Transverse colon (tissue), 4 donors: ENCODE measurements at regions not wholly inside any gene's neighbourhood (a gene's known extent, or its start where the extent isn't known, plus 50 kb on each side); places are given as distances from the start of the nearest gene placed in this dataset.

Experiments
- DNase-seq: peaks from one replicate; pipeline ENCODE4 v3.0.0-alpha.2; 2019
- H3K27ac ChIP-seq, 4 donors: fragments of 200-600 bp; sonication (generic); 2 replicates each; pipeline ENCODE4 v1.5.1; 2016 to 2018; ENCODE audit warnings: inconsistent platforms in 4 of 4
- H3K27me3 ChIP-seq: fragments of 200-600 bp; sonication (generic); 2 replicates; pipeline ENCODE4 v1.5.1; 2017; ENCODE audit warnings: inconsistent platforms
- H3K36me3 ChIP-seq, 4 donors: fragments of 200-600 bp; sonication (generic); 2 replicates each; pipeline ENCODE4 v1.5.1; 2017 to 2019; ENCODE audit warnings: inconsistent platforms in 4 of 4
- H3K4me1 ChIP-seq, 4 donors: fragments of 200-600 bp; sonication (generic); 2 replicates each; pipeline ENCODE4 v1.5.1; 2017 to 2020; ENCODE audit warnings: inconsistent platforms in 4 of 4
- H3K4me3 ChIP-seq, 4 donors: fragments of 200-600 bp; sonication (generic); 1 replicate in 1 of 4; 2 replicates in 3 of 4; pipeline versions ENCODE4 v1.5.1 to v1.6.1; 2017 to 2019; ENCODE audit warnings: inconsistent platforms in 4 of 4
- H3K9me3 ChIP-seq, 2 donors: fragments of 200-600 bp; sonication (generic); 2 replicates each; pipeline ENCODE4 v1.5.1; 2017 to 2019; ENCODE audit warnings: inconsistent platforms in 2 of 2
- EP300 ChIP-seq: sonication (generic); formaldehyde crosslinking; IDR thresholded peaks from one replicate; pipeline ENCODE4 v1.6.1; 2017; ENCODE audit warnings: antibody characterized with exemption, low read depth
- POLR2A ChIP-seq: fragments of 450-650 bp; IDR thresholded peaks from one replicate; pipeline ENCODE4 v1.6.1; 2016; ENCODE audit warnings: antibody characterized with exemption, mild to moderate bottlenecking, moderate library complexity
- POLR2AphosphoS5 ChIP-seq, 3 donors: sonication (generic); formaldehyde crosslinking; IDR thresholded peaks; one replicate each; pipeline ENCODE4 v1.6.1; 2016; ENCODE audit warnings: antibody characterized with exemption in 3 of 3
- WGBS, 2 donors: methylation state at CpG; one replicate each; pipeline ENCODE4 v1.1.5; 2018; ENCODE audit warnings: low coverage in 1 of 2; 5-methylcytosine and 5-hydroxymethylcytosine counted together
- in situ Hi-C, 4 donors: fragments of 200-750 bp; cut with MboI; loops; one replicate each; pipeline versions ENCODE4 v1.15.0 to v1.15.1; 2017; ENCODE audit warnings: low sequenced_read_pairs in 3 of 4, low pct_ligation_motif_present in 1 of 4, low pct_unique_long_range_greater_than_20kb in 1 of 4
- intact Hi-C: fragments of 100-400 bp; cut with DNase I; formaldehyde crosslinking; loops from one replicate; pipeline ENCODE4 v1.15.1; 2023; ENCODE audit warnings: low total_unique reads
- TF ChIP-seq, protein P1 (sequence below), 5 experiments: fragments of 200-600 bp in 3 of 5; fragments of 450-650 bp in 2 of 5; sonication (generic) in 3 of 5; IDR thresholded peaks; 1 replicate in 2 of 5; 2 replicates in 3 of 5; pipeline ENCODE4 v1.5.1; 2016 to 2017; ENCODE audit warnings: antibody characterized with exemption in 5 of 5, inconsistent platforms in 3 of 5, mild to moderate bottlenecking in 2 of 5, moderate library complexity in 1 of 5

DNA sequence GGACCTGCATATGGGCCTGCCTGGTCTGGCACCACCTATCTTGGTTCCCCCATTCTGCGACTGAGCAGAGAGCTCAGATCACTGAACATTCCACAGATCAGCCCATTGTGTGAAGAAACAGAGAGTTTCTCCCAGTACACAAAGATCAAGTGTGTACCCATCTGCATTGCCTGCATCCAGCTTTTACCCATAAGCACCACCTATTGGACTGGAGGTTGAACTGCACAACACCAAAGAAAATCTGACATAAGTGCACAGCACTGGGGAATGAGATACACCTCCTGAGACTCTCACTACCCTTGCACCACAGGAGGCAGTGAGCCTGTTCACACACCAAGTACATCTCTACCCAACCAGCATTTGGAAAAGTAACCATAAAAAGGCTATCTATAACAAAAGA lies 362.6 kb upstream of the CLEC14A start:
- no peaks in the 10 kb centered on the region for H3K9me3 ChIP-seq
- intact Hi-C loops (no loop called here), in situ Hi-C loops (no loop called here)
- 100% methylated on average over 1 of the region's 1 CpG; no CpG with 5 or more reads in 1 of the 2 donors for WGBS, 2 donors
- H3K4me1 ChIP-seq, result no peaks in the 10 kb centered on the region
- no peak overlapping the region for H3K4me3 ChIP-seq
- H3K27me3 ChIP-seq, result no peaks in the 10 kb centered on the region
- no peak overlapping the region for H3K27ac ChIP-seq
- TF ChIP-seq POLR2AphosphoS5 (IDR thresholded peaks at IDR 0.05) (no peak), EP300 (no peak), POLR2A (no peak)
- TF ChIP-seq, protein P1, sequence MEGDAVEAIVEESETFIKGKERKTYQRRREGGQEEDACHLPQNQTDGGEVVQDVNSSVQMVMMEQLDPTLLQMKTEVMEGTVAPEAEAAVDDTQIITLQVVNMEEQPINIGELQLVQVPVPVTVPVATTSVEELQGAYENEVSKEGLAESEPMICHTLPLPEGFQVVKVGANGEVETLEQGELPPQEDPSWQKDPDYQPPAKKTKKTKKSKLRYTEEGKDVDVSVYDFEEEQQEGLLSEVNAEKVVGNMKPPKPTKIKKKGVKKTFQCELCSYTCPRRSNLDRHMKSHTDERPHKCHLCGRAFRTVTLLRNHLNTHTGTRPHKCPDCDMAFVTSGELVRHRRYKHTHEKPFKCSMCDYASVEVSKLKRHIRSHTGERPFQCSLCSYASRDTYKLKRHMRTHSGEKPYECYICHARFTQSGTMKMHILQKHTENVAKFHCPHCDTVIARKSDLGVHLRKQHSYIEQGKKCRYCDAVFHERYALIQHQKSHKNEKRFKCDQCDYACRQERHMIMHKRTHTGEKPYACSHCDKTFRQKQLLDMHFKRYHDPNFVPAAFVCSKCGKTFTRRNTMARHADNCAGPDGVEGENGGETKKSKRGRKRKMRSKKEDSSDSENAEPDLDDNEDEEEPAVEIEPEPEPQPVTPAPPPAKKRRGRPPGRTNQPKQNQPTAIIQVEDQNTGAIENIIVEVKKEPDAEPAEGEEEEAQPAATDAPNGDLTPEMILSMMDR (IDR thresholded peaks at IDR 0.05), result no peak
- no peak for DNase-seq
- no peaks in the 10 kb centered on the region for H3K36me3 ChIP-seq

DNA sequence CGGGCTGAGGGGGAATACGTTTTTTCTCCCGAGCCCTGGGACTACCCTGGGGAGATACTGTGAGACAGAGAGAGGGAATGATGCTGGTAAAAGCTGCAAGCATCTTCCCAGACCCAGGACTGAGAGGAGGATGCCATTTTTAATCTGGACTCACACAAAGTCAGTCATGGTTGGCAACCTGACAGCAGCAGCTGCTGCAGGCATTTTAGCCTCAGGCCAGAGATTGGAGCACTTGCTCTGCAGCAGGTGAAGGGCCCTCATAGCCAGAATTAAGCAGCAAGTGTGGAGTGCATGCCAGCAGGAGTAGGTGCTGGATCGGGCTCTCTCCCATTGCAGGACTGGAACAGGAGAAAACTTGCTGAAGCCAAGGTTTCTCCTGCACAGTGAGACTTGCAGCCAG lies 361.1 kb upstream of the CLEC14A start:
- in situ Hi-C loops, result no loop called here
- Histone ChIP-seq H3K27ac (no peak overlapping the region), H3K9me3 (no peaks in the 10 kb centered on the region), H3K4me3 (no peak overlapping the region), H3K4me1 (no peaks in the 10 kb centered on the region), H3K27me3 (no peaks in the 10 kb centered on the region), H3K36me3 (no peaks in the 10 kb centered on the region)
- 67% methylated on average over 4 of the region's 4 CpGs; no CpG with 5 or more reads in 1 of the 2 donors for WGBS, 2 donors
- DNase-seq, result no peak
- intact Hi-C loops, result no loop called here
- no peak for TF ChIP-seq EP300

DNA sequence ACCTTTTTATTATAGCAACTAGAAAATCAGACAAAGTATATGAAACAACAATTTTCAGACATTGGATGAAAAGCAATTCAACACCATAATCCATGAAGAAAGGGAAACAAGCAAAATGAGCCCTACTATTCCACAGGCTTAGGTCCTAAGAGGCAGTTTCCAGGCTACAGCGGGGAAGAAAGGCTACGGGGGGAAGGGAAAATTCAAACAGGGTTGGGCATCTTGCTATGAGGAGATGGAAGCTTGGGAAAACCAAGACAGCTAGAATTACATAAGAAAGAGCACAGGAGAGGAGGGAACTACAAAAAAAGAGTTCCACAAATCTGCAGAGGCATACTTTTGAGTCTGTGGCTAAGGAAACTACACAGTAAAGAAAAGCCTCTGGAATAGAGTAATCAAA lies 356.0 kb upstream of the CLEC14A start:
- H3K4me3 ChIP-seq, result no peak overlapping the region
- in situ Hi-C loops (no loop called here), intact Hi-C loops (no loop called here)
- peaks cover 0 to 4% of the 10 kb centered on the region in 2 donors for H3K9me3 ChIP-seq
- H3K4me1 ChIP-seq, result no peaks in the 10 kb centered on the region
- no peak overlapping the region for H3K27ac ChIP-seq
- H3K36me3 ChIP-seq, result no peaks in the 10 kb centered on the region
- 73 to 86% methylated on average over 2 of the region's 2 CpGs for WGBS, 2 donors
- DNase-seq, result no peak
- no peak for TF ChIP-seq POLR2A
- TF ChIP-seq, protein P1 (IDR thresholded peaks at IDR 0.05), result no peak
- TF ChIP-seq POLR2AphosphoS5 (IDR thresholded peaks at IDR 0.05), result no peak
- TF ChIP-seq EP300, result no peak
- no peaks in the 10 kb centered on the region for H3K27me3 ChIP-seq

DNA sequence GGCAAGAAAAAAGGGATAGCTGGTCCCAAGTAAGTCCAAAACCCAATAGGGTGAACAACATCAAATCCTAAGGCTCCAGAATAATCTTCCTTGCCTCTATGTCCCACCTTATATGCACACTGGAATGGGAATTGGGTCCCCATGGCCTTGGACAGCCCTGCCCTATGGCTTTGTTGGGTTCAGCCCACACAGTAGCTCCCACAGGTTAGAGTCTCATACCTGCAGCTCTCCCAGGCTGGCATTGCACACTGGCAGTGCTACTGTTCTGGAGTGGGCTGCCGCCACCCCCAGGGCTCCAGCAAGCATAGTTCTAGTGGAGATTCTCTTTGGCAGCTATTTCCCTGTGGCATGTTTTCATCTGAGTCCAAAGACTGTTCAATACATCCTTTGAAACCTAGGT lies 352.4 kb upstream of the CLEC14A start:
- Histone ChIP-seq H3K4me3 (no peak overlapping the region), H3K4me1 (no peaks in the 10 kb centered on the region), H3K36me3 (no peaks in the 10 kb centered on the region), H3K9me3 (peaks cover 0 to 4% of the 10 kb centered on the region in 2 donors), H3K27me3 (no peaks in the 10 kb centered on the region), H3K27ac (no peak overlapping the region)
- intact Hi-C loops (no loop called here), in situ Hi-C loops (no loop called here)
- WGBS, 2 donors, result 87% methylated on average over 1 of the region's 1 CpG; no CpG with 5 or more reads in 1 of the 2 donors
- TF ChIP-seq, protein P1 (IDR thresholded peaks at IDR 0.05), result no peak
- TF ChIP-seq POLR2A, result no peak
- TF ChIP-seq EP300, result no peak
- TF ChIP-seq POLR2AphosphoS5 (IDR thresholded peaks at IDR 0.05), result no peak
- no peak for DNase-seq
